Epithelial cell of proximal tubule (primary cell): ENCODE measurements at regions not wholly inside any gene's neighbourhood (a gene's known extent, or its start where the extent isn't known, plus 50 kb on each side); places are given as distances from the start of the nearest gene placed in this dataset.
"Not testable (repeated sequence)": the region's sequence is repeated elsewhere in the genome, so short reads cannot be mapped to it uniquely, and the experiment has no call there.

Experiments used
- DNase-seq: peaks from one replicate; pipeline ENCODE4 v3.0.0-alpha.2; 2011; ENCODE audit warnings: low read depth
- H3K4me3 ChIP-seq: 2 replicates; pipeline ENCODE4 v1.5.1; 2011; ENCODE audit warnings: low read depth, mild to moderate bottlenecking, low read length
- CTCF ChIP-seq: conservative IDR thresholded peaks from 2 replicates; pipeline ENCODE4 v1.5.1; 2012; ENCODE audit warnings: low read depth, mild to moderate bottlenecking, low read length

GRCh38 chr3:14031271-14031670 is 93.4 kb downstream of the CHCHD4 start:
- TF ChIP-seq CTCF = no peak
- H3K4me3 ChIP-seq = no peak overlapping the region
- no peak for DNase-seq

- H3K4me3 ChIP-seq, DNase-seq: not testable (repeated sequence)
These were observed 95.2 kb downstream of the CHCHD4 start for GRCh38 chr3:14029390-14029995.

GRCh38 chr3:14028122-14028521 is 96.5 kb downstream of the CHCHD4 start:
- H3K4me3 ChIP-seq, DNase-seq: not testable (repeated sequence)

DNA sequence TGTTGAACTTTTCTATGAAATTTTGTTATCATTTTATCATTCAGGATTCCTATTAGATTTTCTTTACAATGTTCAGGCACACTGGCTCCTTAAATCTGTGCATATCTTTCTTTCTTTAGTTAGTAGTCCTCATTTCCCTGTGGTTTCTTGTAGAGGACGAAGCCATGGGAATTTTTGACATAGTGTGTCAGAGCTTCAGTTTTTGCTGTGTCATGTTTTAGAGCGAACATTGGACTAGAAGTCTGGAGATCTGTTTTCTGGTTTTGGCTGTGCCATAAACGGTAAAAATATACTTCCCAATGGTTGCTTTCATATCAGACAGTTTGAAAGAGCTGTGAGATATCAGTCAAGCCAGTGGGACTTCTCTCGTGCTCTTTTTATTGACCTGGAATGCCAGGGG is 105.2 kb downstream of the CHCHD4 start:
- H3K4me3 ChIP-seq = no peak overlapping the region
- no peak for DNase-seq
- no peak for TF ChIP-seq CTCF

GRCh38 chr3:14016900-14017475 is 107.7 kb downstream of the CHCHD4 start:
- TF ChIP-seq CTCF = no peak
- no peak for DNase-seq

DNA sequence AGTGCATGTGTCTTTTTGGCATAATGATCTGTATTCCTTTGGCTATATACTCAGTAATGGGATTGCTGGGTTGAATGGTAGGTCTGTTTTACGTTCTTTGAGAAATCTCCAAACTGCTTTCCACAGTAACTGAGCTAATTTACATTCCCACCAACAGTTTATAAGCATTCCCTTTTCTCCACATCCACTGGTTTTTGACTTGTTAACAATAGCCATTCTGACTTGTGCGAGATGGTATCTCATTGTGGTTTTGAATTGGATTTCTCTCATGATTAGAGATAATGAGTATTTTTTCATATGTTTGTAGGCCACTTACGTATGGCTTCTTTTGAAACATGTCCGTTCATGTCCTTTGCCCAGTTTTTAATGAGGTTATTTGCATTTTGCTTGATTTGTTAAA is 117.7 kb downstream of the CHCHD4 start:
- no peak for TF ChIP-seq CTCF
- H3K4me3 ChIP-seq = no peak overlapping the region
- no peak for DNase-seq

More at GRCh38 chr3:14016900-14017475, 107.7 kb downstream of the CHCHD4 start:
- no peak overlapping the region for H3K4me3 ChIP-seq

DNA sequence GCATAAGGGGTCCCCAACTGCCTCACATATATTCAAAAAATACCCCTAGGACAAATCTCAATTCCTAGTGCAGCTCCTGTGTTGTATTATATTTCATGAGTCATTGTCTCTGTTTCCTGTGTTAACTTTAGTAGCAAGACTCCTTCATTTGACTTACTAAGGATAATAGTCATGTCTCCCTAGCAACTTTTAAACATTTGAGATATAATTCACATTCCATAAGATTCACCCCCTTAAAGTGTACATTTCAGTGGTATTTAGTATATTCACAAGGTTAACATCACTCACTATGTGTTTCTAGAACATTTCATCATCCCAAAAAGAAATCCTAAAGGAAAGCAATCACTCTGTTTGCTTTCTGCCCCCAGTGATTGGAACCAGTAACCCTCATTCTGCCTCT is 121.3 kb upstream of the WNT7A start:
- no peak for DNase-seq
- TF ChIP-seq CTCF = no peak
- no peak overlapping the region for H3K4me3 ChIP-seq

DNA sequence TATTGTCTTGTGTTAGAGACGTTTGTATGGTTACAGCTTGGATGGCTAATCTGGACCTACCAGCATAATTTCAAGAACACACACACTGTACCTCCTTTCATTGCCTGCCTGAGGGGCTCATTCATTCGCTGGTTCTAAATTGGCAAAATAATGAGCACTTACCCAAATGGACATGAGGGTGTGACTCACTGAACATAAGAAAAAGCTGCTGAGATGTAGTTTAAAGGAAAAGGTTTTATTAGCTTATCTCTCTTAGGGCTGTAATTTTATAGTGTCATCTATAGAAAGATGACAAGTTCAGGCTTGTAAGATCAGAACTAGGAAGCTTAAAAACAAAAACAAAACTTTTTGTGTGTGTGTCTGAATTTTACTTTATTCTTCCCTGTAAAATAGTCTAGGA is 120.7 kb upstream of the WNT7A start:
- no peak for DNase-seq
- no peak for TF ChIP-seq CTCF
- H3K4me3 ChIP-seq = no peak overlapping the region
